Neuronal stem cell (in vitro differentiated cells): ENCODE measurements at regions not wholly inside any gene's neighbourhood (a gene's known extent, or its start where the extent isn't known, plus 50 kb on each side); places are given as distances from the start of the nearest gene placed in this dataset.
A peak's percentile ranks its signal among the peaks of the same experiment; 100 is the strongest.

Experiments used
- DNase-seq: peaks from one replicate; pipeline ENCODE4 v3.0.0-alpha.2; 2013; ENCODE audit warnings: low spot score
- H2AFZ ChIP-seq: one replicate; pipeline ENCODE4 v1.6.1; 2013; ENCODE audit warnings: mild to moderate bottlenecking, low read length, inconsistent platforms
- H2AK5ac ChIP-seq: 2 replicates; pipeline ENCODE4 v1.6.1; 2013; ENCODE audit warnings: low read depth, mild to moderate bottlenecking, inconsistent platforms, low read length, moderate library complexity, mixed read lengths
- H2BK120ac ChIP-seq: 2 replicates; pipeline ENCODE4 v1.6.1; 2013; ENCODE audit warnings: low read depth, mild to moderate bottlenecking, inconsistent platforms, low read length, moderate library complexity, mixed read lengths
- H2BK12ac ChIP-seq: one replicate; pipeline ENCODE4 v1.6.1; 2013; ENCODE audit warnings: low read length, inconsistent platforms
- H2BK15ac ChIP-seq: 2 replicates; pipeline ENCODE4 v1.6.1; 2013; ENCODE audit warnings: mild to moderate bottlenecking, low read length, inconsistent platforms, mixed read lengths
- H2BK5ac ChIP-seq: one replicate; pipeline ENCODE4 v1.6.1; 2013; ENCODE audit warnings: inconsistent platforms, mild to moderate bottlenecking, low read length, moderate library complexity
- H3K14ac ChIP-seq: one replicate; pipeline ENCODE4 v1.6.1; 2013; ENCODE audit warnings: low read length, inconsistent platforms
- H3K18ac ChIP-seq: 2 replicates; pipeline ENCODE4 v1.6.1; 2013; ENCODE audit warnings: low read length, inconsistent platforms
- H3K23ac ChIP-seq: 2 replicates; pipeline ENCODE4 v1.6.1; 2013; ENCODE audit warnings: low read depth, mild to moderate bottlenecking, mixed read lengths, low read length, inconsistent platforms; ENCODE audit not compliant: poor library complexity
- H3K27ac ChIP-seq: replicated peaks from 3 replicates; pipeline ENCODE4 v1.5.1; 2013; ENCODE audit warnings: low read length, inconsistent platforms
- H3K27me3 ChIP-seq, 3 experiments: 2 replicates each; pipeline ENCODE4 v1.6.1; 2013; ENCODE audit warnings: low read length in 3 of 3, mild to moderate bottlenecking in 2 of 3, inconsistent platforms in 1 of 3, low read depth in 1 of 3, mixed read lengths in 1 of 3, moderate library complexity in 1 of 3; ENCODE audit not compliant: control insufficient read depth in 3 of 3, insufficient read depth in 3 of 3
- H3K36me3 ChIP-seq, 2 donors: replicated peaks in 1 of 2; 2 replicates each; pipeline ENCODE4 v1.6.1; 2013; ENCODE audit warnings: low read length in 2 of 2; ENCODE audit not compliant: control insufficient read depth in 2 of 2, insufficient read depth in 2 of 2
- H3K4ac ChIP-seq: 2 replicates; pipeline ENCODE4 v1.6.1; 2013; ENCODE audit warnings: inconsistent platforms, mild to moderate bottlenecking, low read length, moderate library complexity
- H3K4me1 ChIP-seq, 2 donors: 1 replicate in 1 of 2; 2 replicates in 1 of 2; pipeline ENCODE4 v1.6.1; 2013; ENCODE audit warnings: low read length in 2 of 2, low read depth in 1 of 2; ENCODE audit not compliant: control insufficient read depth in 2 of 2, insufficient read depth in 1 of 2
- H3K4me2 ChIP-seq: one replicate; pipeline ENCODE4 v1.6.1; 2013; ENCODE audit warnings: mild to moderate bottlenecking, low read length, inconsistent platforms; ENCODE audit not compliant: insufficient read depth, poor library complexity, severe bottlenecking
- H3K4me3 ChIP-seq, 2 donors: 2 replicates each; pipeline ENCODE4 v1.5.1; 2013; ENCODE audit warnings: low read length in 2 of 2, mild to moderate bottlenecking in 2 of 2, inconsistent platforms in 1 of 2, moderate library complexity in 1 of 2
- H3K79me1 ChIP-seq: one replicate; pipeline ENCODE4 v1.6.1; 2013; ENCODE audit warnings: low read depth, mild to moderate bottlenecking, inconsistent platforms, low read length, moderate library complexity
- H3K9ac ChIP-seq: one replicate; pipeline ENCODE4 v1.6.1; 2013; ENCODE audit warnings: mild to moderate bottlenecking, low read depth, low read length, inconsistent platforms; ENCODE audit not compliant: poor library complexity
- H3K9me3 ChIP-seq, 2 donors: replicated peaks in 1 of 2; 2 replicates each; pipeline versions ENCODE3 to v1.6.1; 2013; ENCODE audit warnings: low read length in 2 of 2, mild to moderate bottlenecking in 2 of 2, inconsistent platforms in 1 of 2, low read depth in 1 of 2, mixed read lengths in 1 of 2, moderate library complexity in 1 of 2; ENCODE audit not compliant: control insufficient read depth in 2 of 2, insufficient read depth in 1 of 2
- H4K8ac ChIP-seq: one replicate; pipeline ENCODE4 v1.6.1; 2013; ENCODE audit warnings: low read depth, mild to moderate bottlenecking, inconsistent platforms, low read length, moderate library complexity
- H4K91ac ChIP-seq: one replicate; pipeline ENCODE4 v1.6.1; 2013; ENCODE audit warnings: low read length, low read depth, mild to moderate bottlenecking, inconsistent platforms; ENCODE audit not compliant: poor library complexity
- WGBS, 2 donors: extraction: QIAGEN DNeasy Blood & Tissue Kit; methylation state at CpG; one replicate each; pipeline ENCODE4 v1.1.7; 2013; ENCODE audit warnings: missing lambda C conversion rate in 2 of 2, mixed read lengths in 1 of 2; ENCODE audit not compliant: insufficient read length in 2 of 2, insufficient replicate concordance in 1 of 2; ENCODE audit errors: extremely low coverage in 2 of 2; 5-methylcytosine and 5-hydroxymethylcytosine counted together

DNA sequence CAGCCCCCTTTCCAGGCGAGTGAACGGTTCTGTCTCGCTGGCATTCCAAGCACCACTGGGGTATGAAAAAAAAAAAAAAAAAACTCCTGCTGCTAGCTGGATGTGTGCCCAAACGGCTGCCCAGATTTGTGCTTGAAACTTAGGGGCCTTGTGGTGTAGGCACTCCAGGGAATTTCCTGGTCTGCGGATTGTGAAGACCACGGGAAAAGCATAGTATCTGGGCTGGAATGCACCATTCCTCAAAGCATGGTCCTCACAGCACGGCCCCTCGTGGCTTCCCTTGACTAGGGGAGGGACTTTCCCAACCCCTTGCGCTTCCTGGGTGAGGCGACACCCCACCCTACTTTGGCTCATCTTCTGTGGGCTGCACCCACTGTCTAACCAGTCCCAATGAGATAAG, 516.8 kb upstream of the FAM241A start:
- H2BK5ac ChIP-seq = no peak overlapping the region
- H2BK120ac ChIP-seq = no peak overlapping the region
- WGBS, 2 donors = no CpG with 5 or more reads among the region's 10 CpGs
- no peak overlapping the region for H2BK15ac ChIP-seq
- no peak overlapping the region for H3K14ac ChIP-seq
- H3K9ac ChIP-seq = no peak overlapping the region
- no peak overlapping the region for H3K4me2 ChIP-seq
- H3K4me1 ChIP-seq = no peaks in the 10 kb centered on the region
- H3K79me1 ChIP-seq = no peaks in the 10 kb centered on the region
- H3K23ac ChIP-seq = no peak overlapping the region
- no peak overlapping the region for H3K27ac ChIP-seq
- no peak overlapping the region for H3K18ac ChIP-seq
- no peak overlapping the region for H4K8ac ChIP-seq
- H2AK5ac ChIP-seq = peak overlapping the region; percentile 68
- H3K27me3 ChIP-seq = peaks cover 0 to 13% (median 0%) of the 10 kb centered on the region in 3 experiments
- H2BK12ac ChIP-seq = no peak overlapping the region
- no peak overlapping the region for H2AFZ ChIP-seq
- no peak overlapping the region for H3K4ac ChIP-seq
- H4K91ac ChIP-seq = no peak overlapping the region
- no peak overlapping the region for H3K4me3 ChIP-seq
- no peak for DNase-seq
- no peaks in the 10 kb centered on the region for H3K9me3 ChIP-seq
- H3K36me3 ChIP-seq = no peaks in the 10 kb centered on the region

DNA sequence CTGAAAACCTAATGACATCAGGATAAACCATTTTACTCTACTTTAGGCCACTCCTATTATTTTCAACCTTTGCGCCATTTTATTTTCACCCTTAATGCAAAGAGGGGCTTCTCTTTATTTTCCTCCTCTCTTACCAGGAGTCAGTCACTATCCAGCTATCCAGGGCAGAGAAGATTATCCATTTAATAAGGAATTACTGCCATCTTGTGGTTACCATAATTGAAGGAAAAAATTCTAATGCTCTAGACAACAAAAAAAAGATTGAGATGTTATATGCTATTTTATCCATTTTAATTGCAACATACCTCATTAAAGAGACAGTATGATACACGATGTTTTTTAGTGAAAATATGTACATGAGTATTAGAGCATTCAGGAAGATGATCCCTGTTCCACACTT, 514.5 kb upstream of the FAM241A start:
- Histone ChIP-seq H3K23ac (no peak overlapping the region), H3K27ac (no peak overlapping the region), H3K4me2 (no peak overlapping the region), H3K9me3 (no peaks in the 10 kb centered on the region), H2AK5ac (no peak overlapping the region), H3K4me3 (no peak overlapping the region), H3K14ac (no peak overlapping the region), H2BK12ac (no peak overlapping the region), H2AFZ (no peak overlapping the region), H4K8ac (no peak overlapping the region), H3K18ac (no peak overlapping the region), H3K9ac (no peak overlapping the region), H3K36me3 (no peaks in the 10 kb centered on the region), H4K91ac (no peak overlapping the region), H3K79me1 (no peaks in the 10 kb centered on the region), H2BK120ac (no peak overlapping the region), H3K4ac (no peak overlapping the region), H2BK5ac (no peak overlapping the region), H3K4me1 (no peaks in the 10 kb centered on the region), H2BK15ac (no peak overlapping the region), H3K27me3 (peaks cover 0 to 18% (median 0%) of the 10 kb centered on the region in 3 experiments)
- DNase-seq = no peak
- no CpG with 5 or more reads among the region's 2 CpGs for WGBS, 2 donors

DNA sequence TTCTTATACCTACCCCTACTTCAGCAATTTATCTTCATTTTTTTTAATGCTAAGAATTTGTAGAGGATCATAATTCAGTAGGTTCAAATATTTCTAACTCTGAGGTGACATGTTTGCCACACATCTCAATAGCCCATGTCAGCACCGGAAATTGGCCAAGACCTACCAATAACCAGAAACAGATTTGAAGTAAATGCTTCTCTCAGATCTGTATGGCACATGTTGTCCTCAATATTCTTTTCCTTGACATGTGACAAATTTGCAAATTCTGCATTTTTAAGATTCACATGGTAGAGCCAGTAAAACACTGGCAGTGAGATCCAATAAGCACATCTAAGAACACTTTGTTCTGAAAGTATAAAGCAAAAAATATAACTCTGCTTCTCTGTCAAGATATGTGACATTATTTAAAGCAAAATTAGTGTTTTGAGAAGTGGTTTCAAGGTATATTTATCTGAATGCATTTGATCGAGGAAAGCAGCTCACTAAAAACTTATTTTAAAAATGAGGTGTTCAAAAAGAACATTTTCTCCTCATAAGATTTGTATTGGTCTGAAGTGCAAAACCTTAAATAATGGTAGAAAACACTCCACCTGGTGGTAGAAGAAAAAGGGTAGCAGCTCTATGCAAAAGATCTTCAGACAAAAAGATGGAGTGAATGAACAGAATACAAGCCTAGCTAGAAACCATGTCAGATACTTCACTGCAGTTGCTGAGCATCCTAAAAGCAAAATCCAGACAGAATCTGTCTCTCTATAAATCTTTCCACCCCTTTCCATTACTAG, 513.8 kb upstream of the FAM241A start:
- Histone ChIP-seq H2BK15ac (no peak overlapping the region), H3K9me3 (no peaks in the 10 kb centered on the region), H3K14ac (no peak overlapping the region), H2AFZ (no peak overlapping the region), H3K4ac (no peak overlapping the region), H3K79me1 (no peaks in the 10 kb centered on the region), H3K27me3 (peaks cover 0 to 20% (median 0%) of the 10 kb centered on the region in 3 experiments), H4K8ac (no peak overlapping the region), H2BK120ac (no peak overlapping the region), H3K36me3 (no peaks in the 10 kb centered on the region), H2BK5ac (no peak overlapping the region), H3K23ac (no peak overlapping the region), H3K4me1 (no peaks in the 10 kb centered on the region), H3K18ac (no peak overlapping the region), H2BK12ac (no peak overlapping the region), H4K91ac (no peak overlapping the region), H3K9ac (no peak overlapping the region), H3K4me3 (no peak overlapping the region), H3K4me2 (no peak overlapping the region), H2AK5ac (no peak overlapping the region), H3K27ac (no peak overlapping the region)
- no peak for DNase-seq
- no CpG with 5 or more reads among the region's 2 CpGs for WGBS, 2 donors

DNA sequence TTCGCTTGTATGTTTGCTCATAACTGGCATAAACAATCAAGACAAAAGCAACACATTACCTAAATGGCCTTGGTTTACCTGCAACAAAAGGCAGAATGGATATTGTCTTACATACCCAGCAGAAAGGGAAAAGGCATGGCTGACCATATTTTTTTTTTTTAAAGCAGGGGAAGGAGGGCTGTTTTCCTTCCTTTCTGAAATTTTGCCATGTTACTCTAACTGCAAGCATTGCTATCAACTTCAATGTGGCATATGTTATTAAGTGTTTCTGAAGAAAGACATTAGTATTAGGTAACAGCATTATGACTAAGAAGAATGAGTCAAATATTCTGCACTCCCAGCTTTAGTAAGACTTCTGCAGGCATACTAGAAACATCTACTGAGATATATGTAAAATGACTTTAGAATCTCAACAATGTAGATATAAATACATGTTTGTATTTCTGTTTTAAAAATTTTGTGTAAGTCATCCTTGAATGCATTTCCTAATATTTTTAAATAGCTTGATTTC, 512.6 kb upstream of the FAM241A start:
- H2AFZ ChIP-seq = no peak overlapping the region

More for the DNA sequence above, 512.6 kb upstream of the FAM241A start:
- no peaks in the 10 kb centered on the region for H3K4me1 ChIP-seq
- peaks cover 0 to 28% (median 0%) of the 10 kb centered on the region in 3 experiments for H3K27me3 ChIP-seq
- no peak overlapping the region for H3K4ac ChIP-seq
- no peak overlapping the region for H3K4me3 ChIP-seq
- H3K27ac ChIP-seq = no peak overlapping the region
- no peaks in the 10 kb centered on the region for H3K36me3 ChIP-seq
- H3K18ac ChIP-seq = no peak overlapping the region
- H2BK15ac ChIP-seq = no peak overlapping the region
- H3K4me2 ChIP-seq = no peak overlapping the region
- H2BK120ac ChIP-seq = no peak overlapping the region
- no peak overlapping the region for H2AK5ac ChIP-seq
- no peak overlapping the region for H4K91ac ChIP-seq
- no peak overlapping the region for H2BK12ac ChIP-seq
- H3K9me3 ChIP-seq = no peaks in the 10 kb centered on the region
- no peak overlapping the region for H3K9ac ChIP-seq
- no CpG with 5 or more reads among the region's 1 CpG for WGBS, 2 donors
- no peak overlapping the region for H4K8ac ChIP-seq
- no peak overlapping the region for H3K23ac ChIP-seq
- H3K79me1 ChIP-seq = no peaks in the 10 kb centered on the region
- no peak overlapping the region for H3K14ac ChIP-seq
- H2BK5ac ChIP-seq = no peak overlapping the region
- no peak for DNase-seq
